ENCODE measurements at regions not wholly inside any gene's neighbourhood (a gene's known extent, or its start where the extent isn't known, plus 50 kb on each side); places are given as distances from the start of the nearest gene placed in this dataset.

- TF ChIP-seq POLR2A (IDR thresholded peaks at IDR 0.05) (no peak), CTCF (IDR thresholded peaks at IDR 0.05) (no peak)
Observed at GRCh38 chr2:71813315-71813714, 334.3 kb downstream of the CYP26B1 start.

Data from tibial nerve (tissue), 3 donors.